D341Med (cell line): ENCODE measurements at regions not wholly inside any gene's neighbourhood (a gene's known extent, or its start where the extent isn't known, plus 50 kb on each side); places are given as distances from the start of the nearest gene placed in this dataset.
"Not testable (repeated sequence)": the region's sequence is repeated elsewhere in the genome, so short reads cannot be mapped to it uniquely, and the experiment has no call there.

Experiments used
- DNase-seq: peaks from one replicate; pipeline ENCODE4 v3.0.0; 2012; ENCODE audit warnings: low spot score

DNA sequence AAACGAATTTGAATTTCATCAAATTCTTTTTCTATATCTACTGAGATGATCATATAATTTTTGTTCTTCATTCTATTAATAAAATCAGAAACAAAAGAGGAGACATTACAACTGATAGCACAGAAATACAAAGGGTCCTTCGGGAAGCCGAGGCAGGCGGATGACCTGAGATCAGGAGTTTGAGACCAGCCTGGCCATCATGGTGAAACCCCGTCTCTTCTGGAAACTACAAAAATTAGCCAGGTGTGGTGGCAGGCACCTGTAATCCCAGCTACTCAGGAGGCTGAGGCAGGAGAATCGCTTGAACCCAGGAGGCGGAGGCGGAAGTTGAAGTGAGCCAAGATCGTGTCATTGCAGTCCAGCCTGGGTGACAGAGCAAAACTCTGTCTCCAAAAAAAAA lies 113.4 kb downstream of the PMAIP1 start:
- not testable (repeated sequence) for DNase-seq

DNA sequence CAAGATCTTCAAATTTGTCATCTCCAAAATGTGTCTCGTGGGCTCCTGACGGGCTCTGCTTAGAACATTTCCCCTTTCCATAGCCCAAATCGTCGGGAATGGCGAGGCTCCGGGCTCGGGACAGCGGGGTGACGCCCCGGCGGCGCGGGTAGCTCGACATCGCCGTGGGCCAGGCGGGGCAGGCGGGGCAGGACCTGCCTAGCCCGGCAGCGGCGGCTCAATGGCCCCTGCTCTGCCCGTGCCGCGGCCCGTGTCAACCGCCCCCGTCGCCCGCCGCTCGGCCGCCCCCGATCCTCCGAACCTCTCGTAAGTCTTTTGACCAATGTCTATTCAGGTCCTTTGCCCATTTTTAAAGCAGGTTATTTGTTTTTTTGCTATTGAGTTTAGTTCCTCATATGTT lies 111.2 kb downstream of the PMAIP1 start:
- no peak for DNase-seq

DNA sequence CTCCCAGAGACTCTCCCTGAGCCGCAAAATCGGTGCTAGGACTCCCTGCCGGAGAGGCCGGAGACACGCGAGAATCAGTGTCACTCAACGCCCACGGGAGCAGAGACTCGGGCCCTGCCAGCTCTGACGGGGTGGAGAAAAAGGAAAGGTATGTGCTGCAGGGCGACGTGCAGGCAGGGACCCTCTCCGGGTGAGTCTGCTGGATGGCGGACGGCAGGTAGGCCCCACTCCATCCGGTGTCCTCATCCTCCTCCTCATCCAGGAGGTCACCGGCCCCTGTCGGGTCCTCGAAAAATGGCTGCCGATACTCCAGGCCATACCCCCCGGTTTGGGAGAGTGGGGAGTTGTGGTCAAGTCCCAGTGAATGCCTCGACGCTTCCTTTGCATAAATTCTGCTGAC lies 110.7 kb downstream of the PMAIP1 start:
- no peak for DNase-seq

DNA sequence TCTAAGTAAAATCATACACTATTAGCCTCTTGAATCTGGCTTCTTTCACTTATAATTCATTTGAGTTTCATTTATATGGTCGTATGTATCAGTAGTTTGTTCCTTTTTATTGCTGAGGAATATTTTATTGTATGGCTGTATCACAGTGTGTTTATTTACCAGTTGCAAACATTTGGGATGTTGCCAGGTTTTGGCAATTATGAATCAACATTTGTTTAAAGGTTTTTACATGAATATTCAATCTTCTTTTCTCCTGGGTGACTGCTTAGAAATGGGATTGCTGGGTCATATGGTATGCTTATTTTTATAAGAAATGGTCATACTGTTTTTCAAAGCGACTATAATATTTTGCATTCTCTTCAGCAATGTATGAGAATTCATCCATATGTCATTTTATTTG lies 107.9 kb downstream of the PMAIP1 start:
- DNase-seq: no peak

DNA sequence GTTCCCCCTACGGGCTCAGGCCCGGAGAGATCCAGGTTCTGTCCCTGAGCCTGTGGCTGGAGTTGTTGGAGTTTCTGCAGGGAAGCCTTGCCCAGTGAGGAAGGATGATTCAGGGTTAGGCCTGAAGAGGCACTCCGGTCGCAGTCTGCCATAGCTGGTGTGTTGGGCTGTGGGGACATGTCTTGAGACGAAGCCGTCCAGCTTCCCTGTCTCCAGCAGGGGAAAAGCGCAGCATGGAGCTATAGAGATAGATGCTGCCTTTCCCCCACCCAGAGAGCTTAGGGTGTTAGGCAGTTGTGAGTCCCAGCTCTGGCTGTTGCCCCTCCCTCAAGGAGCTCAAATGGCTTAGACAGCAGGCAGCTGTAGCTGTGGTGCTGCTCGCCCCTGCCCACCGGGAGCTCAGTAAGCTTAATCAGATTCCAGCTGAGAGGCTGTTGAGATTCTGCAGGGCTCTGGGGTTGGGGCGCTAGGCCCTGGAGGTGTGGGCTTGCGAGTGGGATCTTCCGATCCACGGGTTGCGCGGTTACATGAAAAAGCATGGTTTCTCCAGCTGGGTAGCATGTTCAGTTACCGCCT lies 103.9 kb downstream of the PMAIP1 start:
- DNase-seq: no peak

DNA sequence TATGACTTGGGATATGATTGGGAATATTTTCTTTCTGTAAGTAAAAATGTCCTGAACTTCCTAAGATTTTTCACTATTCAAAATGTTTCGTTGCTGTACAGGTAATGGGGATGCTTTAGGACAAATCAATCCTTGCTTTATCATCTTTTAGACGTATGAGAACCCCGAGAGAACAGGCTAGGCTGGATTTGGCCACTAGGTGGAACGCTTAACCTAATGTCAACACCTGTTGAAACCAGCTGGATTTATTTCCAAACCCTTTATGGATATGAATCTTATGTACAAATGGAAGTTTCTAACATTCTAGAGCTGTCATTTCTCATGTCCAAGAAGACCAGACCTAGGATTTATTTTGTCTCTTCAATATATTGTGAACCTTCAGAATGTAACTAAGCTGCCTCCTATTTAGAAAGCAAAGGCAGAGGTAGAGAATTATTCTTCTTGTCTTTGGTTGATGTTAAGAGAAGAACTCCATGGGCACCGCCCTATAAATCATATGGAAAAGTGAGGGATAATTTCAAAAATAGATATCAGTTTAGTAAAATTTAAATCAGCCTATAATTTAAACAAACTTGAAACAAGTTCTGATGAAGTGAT lies 96.7 kb downstream of the PMAIP1 start:
- DNase-seq: peak; percentile 64

DNA sequence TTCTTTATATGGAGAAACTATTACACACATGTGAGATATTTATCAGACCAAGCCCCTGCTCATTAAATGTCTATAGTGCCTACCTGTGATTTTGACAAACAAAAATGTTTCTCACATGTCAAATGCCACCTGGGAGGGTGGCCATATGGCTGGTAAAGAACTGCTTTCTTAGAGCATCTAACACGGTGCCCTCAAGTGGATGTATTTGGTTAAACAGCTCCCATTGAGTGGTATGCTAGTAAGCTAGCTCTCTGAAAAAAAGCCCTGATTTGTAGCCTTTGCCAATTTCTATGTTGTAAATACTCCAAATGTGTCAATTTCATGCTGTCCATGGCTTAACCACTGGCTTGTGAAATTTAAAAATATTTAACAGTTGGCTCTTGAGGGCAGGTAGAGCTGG lies 94.6 kb downstream of the PMAIP1 start:
- DNase-seq: no peak

DNA sequence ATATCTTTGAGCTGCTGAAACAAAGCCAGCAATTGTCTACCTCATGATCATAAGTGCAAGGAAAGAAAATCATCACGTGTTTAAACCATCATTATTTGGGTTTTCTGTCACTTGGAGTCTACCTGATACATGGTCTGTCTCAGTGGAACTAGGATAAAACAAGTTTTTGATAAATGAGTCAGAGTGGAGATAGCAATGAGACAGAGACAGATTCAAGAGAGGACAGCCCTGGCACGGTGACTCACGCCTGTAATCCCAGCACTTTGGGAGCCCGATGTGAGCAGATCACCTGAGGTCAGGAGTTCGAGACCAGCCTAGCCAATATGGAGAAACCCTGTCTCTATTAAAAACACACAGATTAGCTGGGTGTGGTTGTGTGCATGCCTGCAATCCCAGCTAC lies 93.8 kb downstream of the PMAIP1 start:
- DNase-seq: no peak

DNA sequence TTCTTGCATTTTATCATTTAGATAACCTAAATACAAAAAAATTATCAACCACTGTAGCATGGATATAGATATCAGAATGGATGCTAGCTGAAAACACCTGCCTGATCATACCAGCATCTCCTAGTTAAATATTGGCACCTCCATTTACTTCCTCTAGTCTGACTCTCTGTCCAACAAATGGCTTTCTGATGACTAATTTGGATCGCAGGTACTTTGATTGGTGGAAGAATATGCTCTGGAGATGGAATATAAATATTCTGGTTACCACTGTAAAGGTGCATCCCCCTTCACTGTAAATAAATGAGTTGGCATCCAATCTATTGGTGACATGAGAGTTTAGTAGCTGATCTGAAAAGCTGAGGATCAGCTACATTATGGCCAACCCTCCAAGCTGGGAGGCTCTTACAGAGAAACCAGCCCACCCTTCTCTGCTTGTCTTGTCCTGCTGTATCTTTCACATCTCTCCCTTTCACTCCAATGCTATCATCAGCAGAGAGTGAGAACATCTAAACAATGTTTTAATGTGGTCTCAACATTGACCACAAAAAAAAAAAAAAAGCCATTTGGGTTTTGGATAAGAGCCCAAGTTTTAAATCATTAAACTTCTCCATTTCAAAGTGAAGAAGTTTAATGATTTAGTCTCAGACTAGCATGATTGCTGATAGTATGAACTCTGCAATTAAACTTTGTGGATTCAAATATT lies 90.5 kb downstream of the PMAIP1 start:
- DNase-seq: no peak

DNA sequence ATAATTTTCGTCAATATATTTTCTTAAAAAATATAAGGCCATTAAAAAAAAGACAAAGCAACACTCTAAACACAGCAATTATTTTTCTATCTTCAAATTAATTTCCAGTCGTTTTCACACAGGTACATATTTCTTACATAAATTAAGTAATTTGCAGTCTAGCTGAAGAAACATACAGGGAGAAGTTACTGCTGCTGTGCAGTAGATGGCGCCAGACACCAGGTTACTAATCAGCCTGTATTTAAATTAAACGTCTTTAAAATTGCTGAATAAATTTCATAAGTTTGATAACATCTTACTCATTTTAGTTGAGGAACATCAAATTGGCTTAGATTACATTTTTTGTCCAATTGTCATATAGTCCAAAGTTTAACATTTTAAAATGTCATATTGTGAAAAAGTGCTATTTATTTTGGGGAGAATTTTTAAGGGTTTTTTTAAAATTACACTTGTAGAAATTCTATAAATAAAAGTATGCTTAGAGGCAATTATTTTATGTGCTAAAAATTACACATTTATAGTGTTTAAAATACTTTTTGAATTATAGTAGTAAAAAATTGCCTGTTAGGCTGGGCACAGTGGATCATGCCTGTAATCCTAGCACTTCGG lies 88.4 kb downstream of the PMAIP1 start:
- peak; percentile 53 for DNase-seq

DNA sequence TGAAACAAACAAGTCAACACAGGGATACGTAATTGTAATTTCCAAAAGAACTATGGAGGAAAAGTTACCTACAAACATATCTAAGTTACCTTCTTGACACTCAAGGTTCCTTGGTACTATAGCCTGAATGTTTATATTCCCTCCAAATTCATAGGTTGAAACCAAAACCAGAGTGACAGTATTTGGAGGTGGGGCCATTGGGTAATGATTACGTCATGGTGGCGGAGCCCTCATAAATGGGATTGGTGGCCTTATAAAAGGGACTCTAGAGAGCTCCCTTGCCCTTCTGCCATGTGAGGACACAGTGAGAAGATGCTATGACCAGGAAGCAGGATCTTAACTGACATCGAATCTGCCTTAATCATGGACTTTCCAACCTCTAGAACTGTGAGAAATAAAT lies 87.3 kb downstream of the PMAIP1 start:
- DNase-seq: no peak

DNA sequence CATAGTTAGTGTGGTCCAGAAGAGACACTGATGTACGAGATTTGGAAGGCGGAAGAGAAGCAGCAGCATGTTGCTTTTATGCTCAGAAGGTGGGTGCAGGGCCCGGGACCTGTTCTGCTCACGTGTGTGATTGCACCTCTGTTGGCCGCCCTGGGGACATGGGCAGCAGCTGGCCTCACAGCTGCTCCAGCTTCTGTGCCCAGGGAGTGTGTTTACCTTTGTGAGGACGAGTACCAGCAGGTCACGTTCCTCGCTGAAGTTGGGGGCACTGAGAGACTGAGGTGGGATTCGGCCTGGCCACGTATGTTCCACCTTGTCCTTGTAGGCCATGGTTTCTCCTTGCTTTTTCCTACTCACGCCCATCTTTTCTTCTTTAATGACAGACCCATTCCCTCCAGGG lies 86.3 kb downstream of the PMAIP1 start:
- no peak for DNase-seq

DNA sequence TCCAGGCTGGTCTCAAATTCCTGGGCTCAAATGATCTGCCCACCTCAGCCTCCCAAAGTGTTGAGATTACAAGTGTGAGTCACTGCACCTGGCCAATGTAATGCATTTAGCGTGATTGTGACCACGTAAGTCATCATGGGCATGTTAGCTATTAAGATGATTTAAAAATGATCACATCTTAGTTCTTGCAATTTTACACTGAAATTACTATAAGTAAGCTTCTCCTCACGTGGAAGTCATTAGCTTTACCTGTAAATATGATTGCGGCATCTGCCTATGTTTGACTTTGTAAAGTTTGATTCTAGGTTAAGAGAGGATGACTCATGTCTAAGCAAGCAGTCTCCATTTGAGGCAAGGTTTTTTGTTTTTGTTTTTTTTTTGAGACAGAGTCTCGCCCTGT lies 85.5 kb downstream of the PMAIP1 start:
- DNase-seq: no peak

DNA sequence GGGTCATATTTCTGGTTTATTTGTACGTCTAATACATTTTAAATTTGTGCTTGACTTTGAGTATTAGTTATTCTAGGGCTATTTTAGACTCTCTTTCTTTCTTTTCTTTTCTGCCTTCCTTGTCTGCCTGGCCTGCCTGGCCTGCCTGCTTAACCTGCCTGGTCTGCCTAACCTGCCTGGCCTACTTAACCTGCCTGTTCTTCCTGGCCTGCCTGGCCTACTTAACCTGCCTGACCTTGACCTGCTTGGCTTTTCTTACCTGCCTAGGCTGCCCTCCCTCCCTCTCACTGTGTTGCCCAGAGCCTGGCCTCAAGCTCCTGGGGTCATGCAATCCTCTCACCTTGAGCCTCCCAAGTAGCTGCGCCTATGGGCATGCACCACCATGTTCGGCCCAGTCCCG lies 83.7 kb downstream of the PMAIP1 start:
- no peak for DNase-seq

DNA sequence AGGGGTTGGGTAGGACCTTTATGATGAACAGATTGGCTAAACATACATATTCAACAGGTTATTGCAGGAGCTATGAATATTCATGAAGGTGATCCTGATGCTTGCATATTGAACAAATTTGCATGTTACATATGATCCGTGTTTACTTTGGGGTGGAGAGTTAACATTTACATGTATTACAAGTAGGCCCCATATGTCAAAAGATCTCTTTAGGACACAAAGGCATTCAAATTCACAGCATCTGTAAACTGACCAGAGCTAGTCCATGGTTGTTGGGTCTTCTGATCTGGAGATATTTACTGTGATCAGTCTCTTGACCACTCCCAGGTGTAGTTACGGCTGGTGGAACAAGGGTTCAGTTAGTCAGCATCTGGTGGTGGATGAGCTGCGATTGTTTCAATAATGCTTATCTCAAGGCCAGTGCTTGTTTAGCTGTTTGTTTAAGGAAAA lies 80.4 kb downstream of the PMAIP1 start:
- no peak for DNase-seq

DNA sequence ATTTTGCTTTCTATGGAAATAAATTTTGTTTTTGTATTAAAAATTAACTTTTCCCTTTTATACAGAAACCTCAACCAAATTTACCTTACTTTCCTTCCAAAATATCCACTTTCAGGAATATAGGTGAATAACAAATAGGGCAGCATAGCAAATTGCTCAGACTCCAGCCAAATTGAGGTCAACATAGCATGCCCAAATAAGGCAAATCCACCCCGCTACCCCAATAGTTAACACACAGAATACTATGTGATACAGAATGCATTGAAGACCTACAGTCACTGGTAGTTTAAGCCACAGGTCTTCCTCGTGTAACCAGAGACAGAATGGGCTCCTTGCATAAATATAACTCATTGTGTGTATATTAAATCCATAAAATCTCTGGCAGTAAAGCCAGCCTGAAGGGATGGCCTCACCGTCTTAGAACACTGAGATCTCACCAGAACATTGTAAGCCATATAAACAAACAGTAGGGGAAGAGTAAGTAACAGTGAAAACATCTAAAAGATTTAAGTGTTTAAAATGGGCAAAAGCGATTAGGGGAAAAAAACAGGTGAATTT lies 72.2 kb downstream of the PMAIP1 start:
- DNase-seq: no peak

DNA sequence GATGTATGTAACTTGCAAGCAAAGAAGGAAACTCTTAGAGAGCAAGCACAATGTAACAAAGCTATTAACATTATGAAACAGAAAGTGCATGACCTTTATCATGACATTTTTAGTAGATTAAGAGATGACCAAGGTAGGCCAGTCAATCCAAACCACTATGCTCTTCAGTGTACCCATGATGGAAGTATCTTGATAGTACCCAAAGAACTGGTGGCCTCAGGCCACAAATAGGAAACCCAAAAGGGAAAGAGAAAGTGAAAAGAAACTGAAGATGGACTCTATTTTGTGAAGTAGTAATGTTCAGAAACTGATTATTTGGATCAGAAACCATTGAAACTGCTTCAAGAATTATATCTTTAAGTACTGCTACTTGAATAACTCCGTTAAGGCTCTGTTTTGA lies 71.3 kb downstream of the PMAIP1 start:
- DNase-seq: not testable (repeated sequence)

DNA sequence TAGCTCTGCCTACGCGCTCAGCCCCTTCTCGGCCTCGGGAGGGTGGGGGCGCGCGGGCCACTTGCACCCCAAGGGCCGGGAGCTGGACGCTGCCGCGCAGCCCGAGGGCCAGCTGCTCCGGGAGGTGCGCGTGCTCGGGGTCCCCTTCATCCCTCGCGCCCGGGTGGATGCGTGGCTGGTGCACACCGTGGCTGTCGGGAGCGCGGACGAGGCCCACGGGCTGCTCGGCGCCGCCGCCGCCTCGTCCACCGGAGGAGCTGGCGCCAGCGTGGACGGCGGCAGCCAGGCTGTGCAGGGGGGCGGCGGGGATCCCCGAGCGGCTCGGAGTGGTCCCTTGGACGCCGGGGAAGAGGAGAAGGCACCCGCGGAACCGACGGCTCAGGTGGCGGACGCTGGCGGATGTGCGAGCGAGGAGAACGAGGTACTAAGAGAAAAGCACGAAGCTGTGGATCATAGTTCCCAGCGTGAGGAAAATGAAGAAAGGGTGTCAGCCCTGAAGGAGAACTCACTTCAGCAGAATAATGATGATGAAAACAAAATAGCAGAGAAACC lies 69.8 kb downstream of the PMAIP1 start:
- DNase-seq: not testable (repeated sequence)

DNA sequence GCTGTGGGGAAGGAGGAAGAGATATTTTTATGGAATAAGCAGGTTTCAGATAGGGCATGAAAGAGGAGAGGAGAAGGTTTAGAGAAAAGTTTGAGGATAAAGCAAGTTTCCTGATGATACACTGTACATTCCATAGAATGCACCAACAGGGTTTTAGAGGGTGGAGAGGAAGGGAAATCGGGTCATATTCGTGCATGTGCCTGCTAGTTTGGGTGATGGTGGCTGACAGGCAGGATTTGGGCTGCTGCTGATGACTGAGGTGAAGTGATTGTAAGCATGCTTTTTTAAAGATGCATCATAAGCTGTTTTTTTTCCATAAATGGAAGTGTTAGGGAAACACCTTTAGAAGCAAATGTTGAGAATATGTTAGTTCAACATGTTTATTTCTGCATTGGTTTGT lies 68.8 kb downstream of the PMAIP1 start:
- no peak for DNase-seq

DNA sequence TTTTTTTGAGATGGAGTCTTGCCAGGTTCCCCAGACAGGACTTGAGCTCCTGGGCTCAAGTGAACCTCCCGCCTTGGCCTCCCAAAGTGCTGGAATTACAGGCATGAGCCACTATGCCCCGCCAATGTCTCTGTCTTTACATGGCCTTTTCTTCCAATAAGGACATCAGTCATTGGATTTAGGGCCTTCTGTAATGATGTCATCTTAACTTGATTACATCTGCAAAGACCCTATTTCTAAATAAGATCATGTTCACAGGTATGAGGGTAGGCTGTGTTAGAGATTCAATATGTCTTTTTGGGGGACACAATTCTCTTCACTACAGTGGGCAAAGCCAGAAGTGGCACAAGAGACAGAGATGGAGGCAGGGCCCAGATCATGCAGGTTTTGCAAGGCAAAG lies 68.1 kb downstream of the PMAIP1 start:
- no peak for DNase-seq

DNA sequence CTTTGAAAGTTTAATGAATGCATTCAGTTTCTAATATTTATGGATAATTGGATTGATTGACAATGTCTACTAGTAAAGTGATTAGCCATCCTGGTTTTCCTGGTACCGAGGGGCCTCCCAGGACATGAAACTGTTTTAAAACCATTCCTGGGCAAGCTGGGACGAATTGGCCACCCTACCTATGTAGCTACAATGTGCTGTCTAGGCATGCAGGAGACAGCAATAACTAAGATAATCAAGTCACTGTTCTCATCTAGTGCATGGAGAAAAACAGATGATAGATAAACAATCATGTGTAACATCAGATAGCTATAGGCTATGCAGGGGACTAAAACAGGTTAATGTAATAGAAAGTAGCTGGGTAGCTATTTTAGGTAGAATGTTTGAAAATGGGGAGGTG lies 67.1 kb downstream of the PMAIP1 start:
- no peak for DNase-seq

DNA sequence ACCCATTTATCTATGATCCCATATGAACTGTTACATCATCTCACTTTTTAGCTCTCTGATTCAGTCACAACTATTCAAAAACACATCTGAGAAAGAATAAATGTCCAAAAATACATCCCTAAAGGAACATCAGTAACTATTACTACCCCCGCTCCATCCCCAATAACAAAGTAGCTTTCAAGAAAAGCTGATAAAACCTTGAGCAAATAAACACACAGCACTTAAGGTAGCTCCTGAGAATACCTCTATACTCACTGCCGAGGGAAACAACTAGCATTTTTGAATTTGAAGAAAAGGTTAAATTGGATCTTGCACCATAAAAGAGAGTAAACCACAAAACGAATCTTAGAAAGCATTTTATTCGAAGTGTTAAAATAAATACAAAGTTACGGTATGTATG lies 63.4 kb downstream of the PMAIP1 start:
- no peak for DNase-seq

DNA sequence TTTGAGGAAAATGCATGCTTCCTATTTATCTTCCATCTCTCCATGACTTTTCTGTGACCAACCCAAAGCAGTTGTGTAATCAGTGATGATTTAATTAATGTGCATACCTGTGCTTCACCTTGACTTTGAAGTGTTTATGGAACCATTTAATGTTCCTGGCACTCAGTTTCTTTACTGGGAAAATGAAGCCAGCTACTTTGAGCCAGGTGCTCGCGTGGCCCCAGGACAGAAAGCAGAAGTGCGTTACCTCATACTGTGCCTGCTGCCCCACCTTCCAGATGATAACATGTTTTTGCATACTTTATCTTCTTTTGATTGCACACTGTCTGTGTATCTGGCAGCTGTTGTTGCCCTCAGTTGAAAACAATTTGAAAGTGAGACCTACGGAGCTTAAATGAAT lies 61.3 kb downstream of the PMAIP1 start:
- no peak for DNase-seq
